ENCODE measurements at regions not wholly inside any gene's neighbourhood (a gene's known extent, or its start where the extent isn't known, plus 50 kb on each side); places are given as distances from the start of the nearest gene placed in this dataset.
"Not testable (repeated sequence)": the region's sequence is repeated elsewhere in the genome, so short reads cannot be mapped to it uniquely, and the experiment has no call there.

DNA sequence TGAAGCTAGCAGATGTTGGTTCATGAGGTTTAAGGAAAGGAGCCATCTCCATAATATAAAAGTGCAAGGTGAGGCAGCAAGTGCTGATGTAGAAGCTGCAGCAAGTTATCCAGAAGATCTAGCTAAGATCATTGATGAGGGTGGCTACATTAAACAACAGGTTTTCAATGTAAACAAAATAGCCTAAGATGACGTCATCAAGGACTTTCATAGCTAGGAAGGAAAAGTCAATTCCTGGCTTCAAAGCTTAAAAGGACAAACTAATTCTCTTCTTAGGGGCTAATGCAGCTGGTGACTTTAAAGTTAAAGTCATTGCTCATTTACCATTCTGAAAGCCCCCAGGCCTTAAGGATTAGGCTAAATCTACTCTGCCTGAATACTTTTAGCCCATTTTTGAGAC, 141.9 kb downstream of the MID1IP1 start:
- no peak for DNase-seq

DNA sequence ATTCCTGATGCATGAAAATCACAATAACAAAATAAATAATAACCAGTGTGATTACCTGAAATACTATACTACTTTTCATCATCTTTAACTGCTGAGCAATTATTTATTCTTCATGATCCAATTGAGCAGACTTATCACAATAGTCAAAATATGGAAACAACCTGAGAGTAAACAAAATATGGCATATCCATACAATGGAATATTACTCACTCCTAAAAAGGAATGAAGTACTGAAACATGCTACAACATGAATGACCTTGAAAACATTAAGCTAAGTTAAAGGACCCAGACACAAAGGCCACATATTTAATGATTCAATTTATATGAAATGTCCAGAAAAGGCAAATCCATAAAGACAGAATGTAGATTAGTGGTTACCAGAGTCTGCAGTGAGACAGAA, 146.8 kb downstream of the MID1IP1 start:
- DNase-seq, result no peak

DNA sequence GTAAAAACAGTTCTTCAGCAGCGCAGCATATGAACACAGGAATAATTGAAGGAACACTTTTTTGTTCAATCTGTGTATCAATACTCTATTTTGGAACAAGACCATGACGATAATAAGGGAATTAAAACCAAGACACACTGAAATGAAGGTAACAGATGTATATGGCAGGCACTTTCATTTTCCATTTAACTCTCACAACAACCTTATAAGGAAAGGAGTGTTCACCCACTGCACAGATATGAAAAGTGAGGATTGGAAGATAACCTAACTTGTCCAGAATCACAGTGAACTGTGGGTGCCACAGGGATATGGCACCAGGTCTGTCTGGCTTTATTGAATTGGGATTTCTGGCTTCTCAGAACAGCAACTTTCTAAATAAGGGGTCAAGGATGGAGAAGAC, 153.3 kb downstream of the MID1IP1 start:
- no peak for DNase-seq

DNA sequence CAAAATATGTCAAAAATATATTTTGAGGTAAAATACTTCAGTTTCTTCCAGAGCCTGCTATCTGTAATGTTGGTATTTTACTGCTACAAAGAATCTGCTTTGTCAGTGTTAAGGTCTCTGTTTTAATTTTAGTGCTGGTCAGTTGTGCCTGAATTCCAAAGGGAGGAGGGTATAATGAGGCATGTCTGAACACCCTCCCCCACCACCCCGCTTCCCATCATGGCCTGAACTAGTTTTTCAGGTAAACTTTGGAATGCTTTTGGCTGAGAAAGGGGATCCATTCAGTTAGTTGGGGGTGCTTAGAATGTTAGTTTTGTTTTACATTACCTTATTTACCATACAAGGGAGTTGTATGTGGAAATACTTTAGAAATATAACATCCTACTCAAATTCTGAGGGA, 158.5 kb downstream of the MID1IP1 start:
- DNase-seq, result no peak

DNA sequence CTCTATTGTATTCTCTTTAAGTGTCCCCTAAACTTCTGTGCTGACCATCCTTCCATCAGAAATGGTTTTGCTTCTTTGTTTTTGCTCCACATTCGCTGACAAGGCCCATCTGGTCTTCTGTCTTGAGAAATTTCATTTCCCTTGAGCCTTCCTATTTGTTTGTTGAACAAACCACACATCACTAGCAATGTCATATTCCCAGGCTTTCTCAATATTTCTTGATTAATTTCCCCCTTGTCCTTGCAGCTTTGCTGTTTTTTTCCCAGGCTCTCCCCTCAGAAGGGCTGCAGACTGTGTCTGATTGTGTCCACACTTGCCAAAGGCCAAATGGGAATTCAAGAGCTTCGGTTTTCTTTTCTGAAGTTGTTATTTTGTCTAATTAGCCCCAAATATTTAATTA, 158.9 kb downstream of the MID1IP1 start:
- no peak for DNase-seq

DNA sequence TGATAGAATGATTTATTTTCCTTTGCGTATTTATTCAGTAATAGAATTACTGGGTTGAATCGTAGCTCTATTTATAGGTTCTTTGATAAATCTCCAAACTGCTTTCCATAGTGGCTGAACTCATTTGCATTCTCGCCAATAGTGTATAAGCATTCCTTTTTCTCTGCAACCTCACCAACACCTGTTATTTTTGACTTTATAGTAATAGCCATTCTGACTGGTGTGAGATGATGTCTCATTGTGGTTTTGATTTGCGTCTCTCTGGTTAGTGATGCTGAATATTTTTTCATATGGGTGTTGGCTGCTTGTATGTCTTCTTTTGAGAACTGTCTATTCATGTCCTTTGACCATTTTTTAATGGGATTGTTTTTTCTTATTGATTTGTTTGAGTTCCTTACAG, 160.7 kb downstream of the MID1IP1 start:
- no peak for DNase-seq

DNA sequence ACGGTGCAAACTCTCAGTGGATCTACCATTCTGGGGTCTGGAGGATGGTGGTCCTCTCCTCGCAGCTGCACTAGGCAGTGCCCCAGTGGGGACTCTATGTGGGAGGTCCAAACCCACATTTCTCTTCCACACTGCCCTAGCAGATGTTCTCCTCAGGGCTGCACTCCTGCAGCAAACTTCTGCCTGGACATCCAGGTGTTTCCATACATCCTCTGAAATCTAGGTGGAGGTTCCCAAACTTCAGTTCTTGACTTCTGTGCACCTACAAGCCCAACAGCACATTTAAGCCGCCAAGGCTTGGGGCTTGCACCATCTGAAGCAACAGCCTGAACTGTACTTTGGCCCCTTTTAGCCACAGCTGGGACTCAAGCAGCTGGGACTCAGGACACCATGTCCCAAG, 162.0 kb downstream of the MID1IP1 start:
- not testable (repeated sequence) for DNase-seq

DNA sequence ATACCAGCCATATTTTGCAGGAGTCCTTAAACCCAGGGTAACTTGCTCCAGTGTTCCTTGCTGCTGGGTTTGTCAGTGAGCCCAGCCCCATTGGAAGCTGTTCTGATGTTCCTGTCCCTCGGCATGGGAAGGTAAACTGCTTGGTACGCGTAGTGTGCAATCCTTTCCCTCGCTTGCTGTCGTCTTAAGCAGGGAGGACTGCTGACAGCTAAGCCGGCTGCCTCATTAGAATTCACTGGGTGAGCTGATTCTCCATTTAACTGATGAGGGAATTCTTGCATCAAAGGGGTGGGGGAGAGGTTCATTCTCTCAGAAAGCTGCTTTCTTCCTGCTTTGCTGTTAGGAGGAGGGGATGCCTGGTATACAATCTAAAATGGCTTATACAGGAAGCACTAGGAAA, 164.6 kb downstream of the MID1IP1 start:
- DNase-seq, result no peak

DNA sequence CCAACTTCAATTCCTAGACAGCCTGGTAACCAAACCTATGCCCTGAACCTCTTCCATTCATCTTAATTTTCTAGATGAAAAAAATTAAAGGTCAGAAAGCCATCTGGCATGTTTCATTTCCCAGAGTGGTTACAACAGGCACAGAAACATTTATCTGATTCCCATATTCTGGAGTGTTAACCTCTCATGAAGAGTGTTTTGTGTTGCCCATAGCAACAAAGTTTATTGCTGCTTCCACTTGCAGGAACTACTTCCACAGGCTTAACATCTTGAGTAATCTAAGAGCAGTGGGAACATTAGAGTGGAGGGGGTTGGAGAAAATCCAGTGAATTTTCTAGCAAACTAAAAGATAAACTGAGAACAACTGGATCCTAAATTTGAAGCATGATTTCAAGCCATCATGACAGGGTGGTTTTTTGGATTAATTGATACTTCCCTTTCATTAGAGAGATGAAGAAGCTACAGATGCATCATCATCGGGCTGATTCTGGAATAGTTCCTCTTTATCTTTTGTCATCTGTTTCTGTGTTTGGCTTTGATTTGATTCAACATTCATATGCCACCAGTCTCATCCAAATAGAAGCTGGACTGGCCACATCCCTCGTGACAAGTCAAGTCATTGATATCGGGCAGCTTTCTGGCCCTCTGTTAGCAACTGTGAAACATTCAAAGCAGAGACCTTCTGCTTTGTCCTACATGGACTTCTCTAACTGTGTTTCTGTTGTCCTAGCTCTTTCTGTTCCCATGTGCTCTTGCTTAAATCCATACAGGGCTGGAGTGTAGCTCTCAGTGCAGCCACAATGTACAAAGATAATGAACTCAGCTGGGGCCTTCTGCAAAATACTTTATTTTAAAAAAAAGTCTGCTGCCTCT, 167.3 kb downstream of the MID1IP1 start:
- no peak for DNase-seq

DNA sequence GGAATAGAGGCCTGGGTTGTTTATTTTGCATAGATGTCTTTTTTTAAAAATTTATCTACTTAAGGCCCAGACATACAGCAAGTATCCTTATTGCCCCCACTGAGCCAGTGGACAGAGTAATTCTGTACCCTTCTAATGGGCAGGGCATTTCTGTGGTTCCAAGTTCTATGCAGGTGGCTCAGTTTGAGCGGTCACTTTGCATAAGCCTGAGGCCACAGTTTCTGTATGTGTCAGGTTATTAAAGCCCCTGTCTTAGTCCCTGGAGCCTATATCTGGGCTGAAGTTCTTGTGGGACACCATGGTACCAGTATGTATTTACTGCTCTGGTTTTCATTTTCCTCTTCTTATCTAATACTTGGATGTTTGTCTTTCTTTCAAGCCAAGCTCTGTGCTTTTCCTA, 168.8 kb downstream of the MID1IP1 start:
- no peak for DNase-seq

DNA sequence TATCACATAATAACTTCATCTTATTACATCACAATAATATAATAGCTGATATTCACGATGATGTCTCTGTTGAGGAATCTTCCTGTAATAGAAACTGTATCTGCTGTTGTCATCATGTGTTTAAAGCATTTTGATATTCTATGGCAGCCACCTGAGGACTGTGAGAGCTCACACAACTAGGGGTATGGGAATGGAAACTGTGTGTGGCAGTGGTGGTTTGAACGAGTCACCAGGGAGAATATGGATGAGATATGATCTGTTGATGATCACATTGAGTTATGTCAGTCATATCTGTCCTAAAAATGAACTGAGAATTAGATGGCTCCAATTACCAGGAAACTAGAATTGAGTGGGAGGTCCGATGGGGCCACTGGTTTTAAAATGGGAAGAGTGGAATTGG, 169.6 kb downstream of the MID1IP1 start:
- DNase-seq, result no peak

DNA sequence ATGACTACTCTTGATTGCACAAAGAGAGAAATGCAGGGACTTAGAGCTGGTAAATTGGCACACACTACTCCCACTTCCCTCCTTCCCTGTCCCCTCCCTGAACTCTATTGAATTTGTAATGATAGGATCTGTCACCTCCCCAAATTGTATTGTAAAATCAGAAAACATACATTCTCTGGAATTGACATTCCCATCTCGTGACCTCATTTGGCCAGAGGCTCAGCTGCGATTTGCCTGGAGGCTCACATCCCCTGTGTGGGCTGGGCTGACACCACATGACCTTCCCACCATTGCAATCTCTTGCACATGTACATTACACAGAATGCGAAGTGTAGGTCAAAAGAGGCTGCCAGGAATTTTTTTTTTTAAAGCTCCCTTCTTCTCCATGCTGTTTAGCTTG, 172.1 kb downstream of the MID1IP1 start:
- DNase-seq, result no peak

DNA sequence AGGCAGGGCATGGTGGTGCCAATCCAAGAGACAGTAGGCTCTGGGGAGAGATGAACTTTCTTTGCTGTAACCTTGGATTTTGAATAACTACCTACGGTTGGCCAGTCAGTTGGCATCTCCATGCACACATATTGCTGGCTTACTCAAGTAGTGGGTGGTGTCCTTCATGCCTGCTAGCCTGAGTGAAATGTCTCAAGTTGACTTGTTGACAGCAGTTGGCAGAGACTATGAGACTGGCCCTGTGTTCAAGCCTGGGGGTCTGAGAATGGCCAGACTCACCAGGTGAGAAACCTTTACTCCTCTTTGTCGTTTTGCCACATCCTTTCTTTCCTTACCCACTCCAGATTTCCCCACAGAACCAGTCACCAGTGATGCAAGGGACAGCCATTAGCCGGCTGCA, 173.3 kb downstream of the MID1IP1 start:
- DNase-seq, result no peak

DNA sequence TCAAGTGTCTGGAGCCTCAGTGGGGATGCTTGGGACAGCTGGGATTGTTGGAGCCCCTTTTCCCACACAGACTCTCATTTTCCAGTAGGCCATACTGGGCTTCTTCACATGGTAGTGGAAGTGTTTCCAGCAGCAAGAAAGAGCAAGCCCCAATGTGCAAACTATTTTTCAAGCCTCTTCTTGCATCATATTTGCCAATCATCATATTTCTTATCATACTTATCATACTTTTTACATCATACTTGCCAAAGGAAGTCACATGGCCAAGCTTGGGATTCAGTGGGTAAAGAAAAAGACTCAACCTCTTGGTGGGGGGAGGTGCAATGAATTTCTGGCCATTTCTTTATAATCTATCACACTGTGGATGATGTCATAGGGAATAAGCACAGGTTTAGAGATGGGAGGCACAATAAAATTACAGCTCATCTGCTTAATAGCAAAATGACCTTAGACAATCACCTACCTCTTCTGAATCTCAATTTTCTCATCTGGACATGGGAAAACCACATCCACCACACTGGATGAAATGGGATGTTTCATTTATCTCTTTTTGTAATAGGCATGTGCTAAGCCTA, 174.2 kb downstream of the MID1IP1 start:
- no peak for DNase-seq

DNA sequence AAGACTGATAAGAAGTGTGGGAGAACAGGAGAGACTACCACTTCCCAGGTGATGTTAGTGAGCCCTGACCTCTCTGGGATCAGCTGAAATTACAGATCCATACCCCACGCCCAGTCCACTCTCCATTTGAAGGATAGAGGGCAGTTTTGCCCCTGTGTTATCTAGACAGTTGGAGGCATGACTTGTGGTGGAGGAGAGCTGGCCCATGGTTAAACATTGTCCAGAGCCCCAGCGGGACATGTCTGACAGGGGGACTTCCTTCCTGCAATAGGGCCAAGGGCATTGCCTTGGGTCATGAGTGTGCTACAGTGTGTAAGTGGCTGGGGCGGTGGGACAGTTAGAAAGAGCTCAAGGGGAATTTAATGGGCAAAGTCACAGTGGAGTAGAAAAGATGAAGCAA, 181.1 kb downstream of the MID1IP1 start:
- no peak for DNase-seq

DNA sequence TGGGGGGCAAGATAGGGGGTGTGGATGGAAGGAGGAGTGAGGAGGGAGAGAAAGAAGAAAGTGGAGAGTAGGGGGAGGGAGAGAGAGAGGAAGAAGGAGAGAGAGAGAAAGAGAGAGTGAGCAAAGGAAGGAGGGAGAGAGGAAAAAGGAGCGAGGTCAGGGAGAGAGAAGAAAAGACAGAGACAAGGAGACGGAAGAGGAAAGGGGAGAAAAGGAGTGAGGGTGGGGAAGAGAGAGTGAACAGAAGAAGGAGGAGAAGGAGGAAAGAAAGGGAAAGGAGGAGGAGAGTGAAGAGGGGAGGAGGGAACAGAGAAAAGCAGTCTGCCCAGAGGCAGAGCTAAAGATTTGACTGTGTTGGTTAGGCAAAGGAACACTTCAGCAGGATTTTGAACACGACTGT, 181.6 kb downstream of the MID1IP1 start:
- no peak for DNase-seq

DNA sequence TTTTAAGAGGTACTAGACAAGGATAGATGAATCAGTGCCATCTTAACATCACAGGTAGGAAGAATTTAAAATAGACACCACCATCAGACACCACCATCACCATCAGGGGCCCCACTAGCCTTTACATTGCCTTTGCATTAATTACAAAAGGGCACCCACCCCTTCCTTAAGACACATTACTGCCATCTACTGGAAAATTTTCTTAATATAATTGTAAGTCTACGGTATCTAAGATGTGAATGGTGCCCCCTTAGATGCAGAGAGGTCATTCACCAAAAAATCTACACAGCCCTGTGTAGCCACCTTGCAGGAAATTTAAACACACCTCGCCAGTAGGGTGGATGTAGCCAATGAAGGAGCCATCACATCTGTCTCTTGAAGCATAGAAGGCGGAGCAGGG, 184.1 kb downstream of the MID1IP1 start:
- peak; percentile 1 for DNase-seq

DNA sequence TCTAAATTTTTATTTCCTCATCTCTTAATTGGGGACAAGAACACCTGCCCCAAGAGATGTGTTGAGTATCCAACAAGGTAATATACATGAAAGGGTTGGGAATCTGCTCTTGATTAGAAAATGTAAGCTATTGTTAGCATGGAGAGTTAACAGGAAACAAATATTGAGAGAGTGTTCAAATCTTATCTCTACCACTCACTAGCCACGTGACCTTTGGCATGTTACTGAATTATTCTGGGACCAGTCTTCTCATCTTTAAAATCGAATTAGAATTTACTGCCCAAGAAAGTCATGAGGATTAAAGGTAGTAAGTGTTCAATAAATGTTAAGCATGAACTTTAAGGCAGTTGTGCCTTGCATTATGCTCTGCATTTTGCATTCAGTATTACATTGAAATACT, 184.7 kb downstream of the MID1IP1 start:
- DNase-seq, result no peak

DNA sequence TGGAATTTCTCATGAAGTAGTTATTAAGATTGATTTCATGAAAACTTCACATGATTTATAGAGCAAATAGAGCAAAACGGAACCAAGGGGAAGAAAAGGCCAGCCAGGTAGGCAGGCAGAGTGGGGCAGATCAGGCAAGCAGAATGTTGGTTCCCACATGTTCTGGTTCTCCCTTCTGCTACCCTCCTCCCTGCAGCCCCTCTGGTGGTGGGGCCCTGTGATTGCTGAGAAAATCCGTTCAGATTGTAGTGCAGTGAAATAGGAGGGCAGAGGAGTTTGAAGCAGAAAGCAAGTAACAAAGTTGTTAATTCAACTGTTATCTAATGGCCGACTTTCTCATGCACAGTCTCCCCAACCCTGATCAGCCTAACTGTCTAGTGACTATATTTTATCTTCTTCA, 185.3 kb downstream of the MID1IP1 start:
- DNase-seq, result no peak

DNA sequence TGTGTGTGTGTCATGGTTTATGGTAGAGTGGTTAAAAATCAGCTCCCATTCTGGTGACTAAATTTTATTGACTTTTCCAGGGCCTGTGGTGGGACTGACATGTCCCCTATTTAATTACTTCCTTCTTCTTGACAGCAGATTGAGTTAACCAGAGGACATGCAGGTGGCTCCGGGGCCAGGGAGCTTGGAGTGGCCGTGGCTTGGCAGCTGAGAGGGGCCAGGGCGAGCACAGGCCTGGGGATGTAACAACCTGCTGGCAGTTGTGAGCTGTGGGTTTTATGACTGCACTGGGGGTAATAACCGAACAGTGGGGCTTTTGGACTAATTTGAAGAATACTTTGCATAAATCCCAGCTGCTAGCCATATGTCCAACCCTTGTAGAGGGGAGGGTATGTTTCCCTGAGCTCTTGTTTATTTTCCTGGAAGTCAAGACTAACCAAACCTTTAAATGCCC, 186.0 kb downstream of the MID1IP1 start:
- DNase-seq, result no peak

DNA sequence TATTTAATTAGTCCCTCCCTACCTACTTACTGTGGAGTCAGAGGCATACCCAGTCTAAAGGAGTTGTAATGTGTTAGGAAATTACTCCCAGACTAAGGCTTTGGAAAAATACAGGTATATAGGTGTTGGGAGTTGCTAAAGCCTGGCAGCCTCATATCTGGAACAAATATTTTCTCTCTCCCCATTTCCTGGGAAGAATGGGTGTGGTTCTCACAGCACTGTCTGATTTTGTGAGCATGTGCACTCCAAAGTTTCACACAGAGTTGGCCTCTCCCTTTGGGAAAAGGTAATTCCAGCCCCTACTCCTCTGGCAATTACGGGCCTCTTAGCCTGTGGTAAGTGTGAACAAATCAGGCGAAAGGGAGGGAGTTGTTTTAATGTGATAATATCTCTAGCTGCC, 187.0 kb downstream of the MID1IP1 start:
- no peak for DNase-seq

DNA sequence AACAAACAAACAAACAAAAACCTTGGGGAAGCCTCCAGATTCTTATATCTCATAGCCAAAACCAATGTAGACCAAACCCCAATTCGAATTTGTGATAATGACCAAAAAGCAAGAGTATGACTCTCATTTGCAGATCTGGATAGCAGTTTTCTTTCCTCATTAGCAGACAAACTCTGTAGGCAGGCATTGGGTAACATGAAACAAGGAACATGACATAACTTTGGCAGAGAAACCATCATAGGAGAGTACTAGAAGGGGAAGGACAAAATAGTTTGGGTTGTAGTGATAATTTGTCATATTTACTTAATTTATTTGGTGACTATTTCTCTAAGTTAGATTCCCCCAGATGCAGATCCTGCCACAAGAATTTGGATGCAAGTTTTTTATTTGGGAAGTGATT, 187.8 kb downstream of the MID1IP1 start:
- DNase-seq, result no peak

DNA sequence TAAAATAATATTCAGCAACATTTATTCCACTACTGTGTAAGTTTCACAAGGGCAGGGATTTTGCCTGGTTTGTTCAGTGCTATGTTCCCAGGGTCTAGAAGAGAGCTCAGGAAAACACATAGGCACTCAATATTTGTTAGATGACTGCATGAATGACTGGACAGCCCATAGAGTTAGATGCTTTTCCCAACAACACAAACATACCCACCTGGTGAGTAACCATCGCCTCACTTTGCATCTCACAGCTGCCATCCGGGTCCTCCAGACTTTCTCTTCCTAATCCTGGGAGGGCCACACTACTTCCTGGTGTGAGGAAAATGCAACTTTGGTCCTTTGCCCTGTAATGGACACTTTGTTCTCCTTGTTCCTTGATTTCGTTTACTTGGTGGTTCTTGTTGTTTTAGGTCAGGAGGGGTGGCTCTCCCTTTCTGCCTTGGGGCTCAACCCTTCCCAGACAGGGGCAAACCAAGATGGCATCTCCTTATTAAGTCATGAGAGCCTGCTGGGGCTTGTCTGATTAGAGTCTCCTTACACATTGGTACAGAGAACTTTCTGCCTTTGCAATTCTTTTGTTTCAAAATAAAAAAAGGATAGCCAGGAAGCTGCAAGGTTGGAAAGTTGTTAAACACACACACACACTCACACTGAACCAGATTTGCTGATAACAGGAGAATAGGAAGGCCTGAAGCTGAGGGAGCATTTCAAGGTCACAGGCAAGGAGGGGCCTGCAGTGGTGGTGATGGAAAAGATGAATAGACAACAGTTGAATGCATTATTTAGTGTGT, 190.6 kb downstream of the MID1IP1 start:
- DNase-seq, result no peak
